Peyer's patch (tissue), 4 donors: ENCODE measurements at regions not wholly inside any gene's neighbourhood (a gene's known extent, or its start where the extent isn't known, plus 50 kb on each side); places are given as distances from the start of the nearest gene placed in this dataset.

Experiments used
- DNase-seq, 3 donors: peaks; one replicate each; pipeline ENCODE4 v3.0.0-alpha.2; 2017 to 2019
- H3K27ac ChIP-seq, 4 donors: fragments of 200-600 bp; sonication (generic); one replicate each; pipeline ENCODE4 v1.5.1; 2016 to 2019
- H3K27me3 ChIP-seq, 2 donors: fragments of 200-600 bp; sonication (generic); one replicate each; pipeline ENCODE4 v1.5.1; 2019
- H3K36me3 ChIP-seq, 3 donors: fragments of 200-600 bp; sonication (generic); one replicate each; pipeline ENCODE4 v1.5.1; 2016 to 2019
- H3K4me1 ChIP-seq, 4 donors: fragments of 200-600 bp; sonication (generic); one replicate each; pipeline ENCODE4 v1.5.1; 2016 to 2019
- H3K4me3 ChIP-seq, 4 donors: fragments of 200-600 bp; sonication (generic); 1 replicate in 3 of 4; 2 replicates in 1 of 4; pipeline ENCODE4 v1.5.1; 2016 to 2019; ENCODE audit warnings: mild to moderate bottlenecking in 1 of 4
- H3K9me3 ChIP-seq, 4 donors: fragments of 200-600 bp; sonication (generic); one replicate each; pipeline ENCODE4 v1.5.1; 2016 to 2019; ENCODE audit warnings: mild to moderate bottlenecking in 1 of 4
- CTCF ChIP-seq, 6 experiments: fragments of 450-650 bp in 4 of 6; fragments of 200-600 bp in 2 of 6; sonication (generic) in 1 of 6; IDR thresholded peaks; one replicate each; pipeline ENCODE4 v1.5.1; 2017 to 2019; ENCODE audit warnings: antibody characterized with exemption in 6 of 6, mild to moderate bottlenecking in 3 of 6, moderate library complexity in 1 of 6
- POLR2A ChIP-seq, 2 donors: fragments of 450-650 bp; IDR thresholded peaks; one replicate each; pipeline ENCODE4 v1.5.1; 2017; ENCODE audit warnings: antibody characterized with exemption in 2 of 2, mild to moderate bottlenecking in 2 of 2, moderate library complexity in 2 of 2

- DNase-seq = no peak
- H3K27ac ChIP-seq = no peak overlapping the region
- TF ChIP-seq CTCF (IDR thresholded peaks at IDR 0.05) = no peak
- no peak for TF ChIP-seq POLR2A (IDR thresholded peaks at IDR 0.05)
Measured at GRCh38 chr13:50678464-50679162, 164.9 kb downstream of the DLEU7 start.

GRCh38 chr13:50679321-50679720, 164.2 kb downstream of the DLEU7 start:
- Histone ChIP-seq H3K9me3 (no peaks in the 10 kb centered on the region), H3K4me3 (no peak overlapping the region), H3K4me1 (no peaks in the 10 kb centered on the region), H3K36me3 (no peaks in the 10 kb centered on the region), H3K27me3 (no peaks in the 10 kb centered on the region), H3K27ac (no peak overlapping the region)
- TF ChIP-seq CTCF (IDR thresholded peaks at IDR 0.05) (no peak), POLR2A (IDR thresholded peaks at IDR 0.05) (no peak)
- no peak for DNase-seq

More at GRCh38 chr13:50678464-50679162, 164.9 kb downstream of the DLEU7 start:
- Histone ChIP-seq H3K27me3 (no peaks in the 10 kb centered on the region), H3K4me3 (no peak overlapping the region), H3K4me1 (no peaks in the 10 kb centered on the region), H3K9me3 (no peaks in the 10 kb centered on the region), H3K36me3 (no peaks in the 10 kb centered on the region)

GRCh38 chr13:50682002-50682401, 161.5 kb downstream of the DLEU7 start:
- no peak for DNase-seq
- Histone ChIP-seq H3K4me3 (no peak overlapping the region), H3K27ac (no peak overlapping the region), H3K27me3 (no peaks in the 10 kb centered on the region), H3K36me3 (no peaks in the 10 kb centered on the region), H3K9me3 (no peaks in the 10 kb centered on the region), H3K4me1 (no peaks in the 10 kb centered on the region)
- TF ChIP-seq CTCF (IDR thresholded peaks at IDR 0.05) = no peak
- TF ChIP-seq POLR2A (IDR thresholded peaks at IDR 0.05) = no peak

GRCh38 chr13:50682966-50683365, 160.5 kb downstream of the DLEU7 start:
- DNase-seq = no peak
- Histone ChIP-seq H3K4me1 (no peaks in the 10 kb centered on the region), H3K27me3 (no peaks in the 10 kb centered on the region), H3K36me3 (no peaks in the 10 kb centered on the region), H3K9me3 (no peaks in the 10 kb centered on the region), H3K27ac (no peak overlapping the region), H3K4me3 (no peak overlapping the region)
- TF ChIP-seq CTCF (IDR thresholded peaks at IDR 0.05) = no peak
- no peak for TF ChIP-seq POLR2A (IDR thresholded peaks at IDR 0.05)

- H3K27ac ChIP-seq = no peak overlapping the region
- no peaks in the 10 kb centered on the region for H3K9me3 ChIP-seq
- DNase-seq = peak in 1 of 3 donors; percentile 55
- no peak for TF ChIP-seq CTCF (IDR thresholded peaks at IDR 0.05)
- no peak for TF ChIP-seq POLR2A (IDR thresholded peaks at IDR 0.05)
- no peak overlapping the region for H3K4me3 ChIP-seq
- no peaks in the 10 kb centered on the region for H3K4me1 ChIP-seq
- H3K27me3 ChIP-seq = no peaks in the 10 kb centered on the region
- H3K36me3 ChIP-seq = no peaks in the 10 kb centered on the region
Measured at GRCh38 chr13:50684366-50684765, 159.1 kb downstream of the DLEU7 start.
